Fibroblast of skin of back (primary cell): ENCODE measurements at regions not wholly inside any gene's neighbourhood (a gene's known extent, or its start where the extent isn't known, plus 50 kb on each side); places are given as distances from the start of the nearest gene placed in this dataset.
A peak's percentile ranks its signal among the peaks of the same experiment; 100 is the strongest.

Experiments
- DNase-seq: peaks from one replicate; pipeline ENCODE4 v3.0.0-alpha.2; 2013

DNA sequence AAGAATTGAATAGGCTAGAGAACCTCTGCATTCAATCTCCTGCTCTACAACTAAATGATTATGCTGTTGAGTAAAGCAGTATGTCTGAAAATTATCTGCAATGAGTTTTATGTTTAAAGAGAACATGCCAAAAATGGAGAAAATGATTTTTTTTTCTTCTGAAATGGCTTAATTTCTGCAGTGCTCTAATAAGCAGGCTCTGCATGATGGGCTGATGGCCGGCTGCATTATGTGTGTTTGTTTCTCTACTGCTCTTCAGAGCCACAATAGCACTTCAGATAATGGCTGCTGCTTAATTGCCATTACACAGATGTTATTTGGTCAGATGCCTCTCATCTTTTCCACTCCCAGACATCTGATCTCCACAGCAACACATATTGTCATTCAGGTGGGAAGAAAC, 286.4 kb upstream of the DMAC1 start:
- no peak for DNase-seq

DNA sequence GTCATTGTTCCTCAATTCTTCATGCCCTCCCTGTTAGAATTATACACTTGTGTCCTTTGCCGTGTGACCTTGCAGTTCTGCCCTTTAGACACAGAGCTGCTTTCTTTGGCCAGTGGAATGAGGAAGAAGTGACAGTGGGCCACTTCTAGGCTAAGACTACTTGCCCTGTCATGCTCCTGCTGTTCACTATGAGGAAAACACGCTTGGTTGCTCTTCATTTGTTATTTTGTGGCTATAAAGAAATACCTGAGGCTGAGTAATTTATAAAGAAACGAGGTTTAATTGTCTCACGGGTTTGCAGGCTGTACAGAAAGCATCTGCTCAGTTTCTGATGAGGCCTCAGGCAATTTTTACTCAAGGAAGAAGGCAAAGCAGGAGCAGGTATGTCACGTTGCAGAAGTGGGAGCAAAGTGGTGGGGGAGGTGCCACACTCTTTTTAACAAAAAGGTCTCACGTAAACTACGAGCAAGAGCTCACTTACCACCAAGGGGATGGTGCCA, 279.1 kb upstream of the DMAC1 start:
- DNase-seq = no peak

DNA sequence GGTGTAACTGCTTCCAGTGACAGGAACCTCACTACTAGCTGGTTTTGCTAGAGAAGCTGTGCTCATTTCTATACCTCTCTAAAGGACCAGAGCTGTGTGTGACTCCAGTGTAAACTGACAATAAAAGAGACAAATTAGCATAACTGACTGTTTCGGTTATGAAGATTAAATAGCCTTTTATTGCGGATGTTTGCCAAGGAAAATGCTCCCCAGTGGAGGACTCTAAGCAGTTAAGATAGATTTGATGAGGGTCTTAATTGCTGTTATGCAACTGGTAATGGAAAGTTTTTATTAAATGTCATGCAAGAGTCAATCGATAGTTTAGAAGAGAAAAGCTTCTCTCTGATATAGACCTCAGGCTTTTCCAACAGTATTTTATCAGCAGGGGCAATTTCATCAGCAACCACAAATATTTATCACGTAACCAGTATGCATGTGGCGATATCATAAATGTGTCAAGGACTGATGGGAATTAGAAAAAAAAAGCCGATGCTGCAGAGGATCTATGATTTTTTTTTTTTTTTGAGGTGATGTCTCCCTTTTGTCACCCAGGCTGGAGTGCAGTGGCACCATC, 275.2 kb upstream of the DMAC1 start:
- no peak for DNase-seq

DNA sequence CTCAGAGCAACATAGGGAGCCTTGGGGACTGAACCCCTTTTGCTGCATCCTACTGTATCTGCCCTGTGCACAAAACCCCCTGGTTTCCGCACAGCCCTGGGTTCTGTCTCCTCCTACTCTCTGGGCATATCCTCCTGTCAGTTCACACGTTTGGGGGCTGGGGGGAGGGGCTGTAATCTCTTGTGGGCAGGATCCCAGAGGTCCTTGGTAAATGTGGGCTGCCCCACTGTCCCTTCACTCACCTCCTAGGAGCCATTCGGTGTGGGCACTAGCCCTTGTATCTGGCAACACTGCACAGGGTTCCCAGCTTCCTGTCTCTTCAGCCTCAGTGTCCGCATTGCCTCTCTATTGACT, 271.8 kb upstream of the DMAC1 start:
- no peak for DNase-seq

DNA sequence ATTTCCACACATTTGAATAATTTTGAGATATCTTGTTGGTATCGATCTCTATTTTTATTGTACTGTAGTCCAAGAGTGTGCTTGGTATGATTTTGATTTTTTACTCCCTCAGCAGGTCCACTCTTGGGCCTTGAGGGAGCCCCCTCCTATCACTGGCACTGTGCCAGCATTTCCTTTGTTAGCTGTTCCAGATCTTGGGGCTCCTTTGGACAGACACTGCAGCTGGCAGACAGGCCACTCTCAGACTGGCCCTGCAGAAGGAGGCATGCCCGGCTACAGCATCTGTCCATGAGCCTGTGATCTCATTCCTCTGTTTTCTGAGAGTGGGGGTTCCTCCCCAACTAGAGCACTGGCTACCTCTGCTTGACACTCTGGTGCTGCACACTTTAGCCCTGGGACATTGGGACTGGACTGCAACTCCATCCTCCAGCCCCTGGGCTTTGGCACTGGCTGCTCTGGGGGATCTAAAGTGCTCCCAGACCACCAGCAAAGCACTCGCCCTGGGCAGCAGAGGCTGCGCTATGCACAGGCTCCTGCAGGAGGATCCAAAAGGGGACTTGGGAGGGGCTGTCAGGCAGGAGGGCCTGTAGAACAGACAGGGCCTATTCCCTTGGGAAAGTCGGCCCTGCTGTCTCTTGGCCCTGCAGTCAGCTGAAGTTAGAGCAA, 271.3 kb upstream of the DMAC1 start:
- no peak for DNase-seq

DNA sequence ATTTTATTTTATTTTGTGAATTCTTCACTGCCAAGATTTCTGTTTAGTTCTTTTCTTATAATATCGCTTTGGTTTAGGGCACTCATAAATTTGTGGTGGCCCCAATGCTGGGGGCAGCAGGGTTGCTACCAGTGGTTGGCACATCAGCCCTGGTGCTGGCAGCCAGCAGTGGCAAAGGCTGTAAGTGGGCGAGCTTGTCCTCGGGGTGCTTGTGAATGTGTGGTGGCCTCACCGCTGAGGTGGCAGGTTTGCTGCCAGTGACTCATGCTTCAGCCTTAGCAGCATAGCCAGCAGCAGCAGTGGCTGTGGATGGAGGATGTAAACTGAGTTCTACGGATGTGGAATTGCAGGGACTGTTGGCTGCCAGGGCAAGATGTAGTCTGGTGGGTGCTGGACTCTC, 262.9 kb upstream of the DMAC1 start:
- no peak for DNase-seq

DNA sequence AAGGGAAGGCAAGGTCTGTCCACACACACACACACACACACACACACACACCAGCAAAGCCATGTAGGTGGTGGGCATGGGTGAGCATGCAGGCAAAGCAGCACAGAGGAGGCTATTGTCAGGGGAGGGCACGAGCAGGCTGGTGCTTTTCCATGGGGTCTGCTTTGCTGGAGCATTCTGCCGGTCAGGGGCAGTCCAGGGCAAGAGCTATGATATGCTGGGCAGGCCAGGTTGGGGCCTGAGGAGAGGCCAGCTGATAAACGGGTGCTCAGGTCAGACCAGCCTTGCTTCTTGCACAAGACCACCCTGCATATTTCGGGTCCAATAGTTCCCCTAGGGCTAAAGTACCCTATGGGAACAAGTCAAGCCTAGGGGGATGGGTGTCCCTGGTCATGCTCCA, 253.9 kb upstream of the DMAC1 start:
- DNase-seq = no peak

DNA sequence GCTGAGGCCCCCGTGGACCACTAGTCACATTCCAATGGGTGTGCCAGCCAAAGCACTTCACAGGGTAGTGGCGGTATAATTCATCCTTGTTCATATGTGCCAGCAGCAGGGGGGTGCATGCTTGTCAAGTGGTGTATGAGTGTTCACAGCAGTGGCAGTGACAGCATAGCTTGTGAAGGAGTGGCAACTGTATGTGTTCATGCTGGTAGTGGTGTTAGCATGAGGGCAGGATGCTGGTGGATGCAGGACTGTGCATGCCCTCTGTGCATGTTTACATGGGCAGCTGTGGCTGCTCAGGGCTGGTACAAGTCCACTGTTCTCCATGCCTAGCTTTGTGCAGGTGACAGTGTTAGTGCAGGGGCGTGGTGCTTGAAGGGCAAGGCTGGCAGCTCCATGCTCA, 253.4 kb upstream of the DMAC1 start:
- no peak for DNase-seq

DNA sequence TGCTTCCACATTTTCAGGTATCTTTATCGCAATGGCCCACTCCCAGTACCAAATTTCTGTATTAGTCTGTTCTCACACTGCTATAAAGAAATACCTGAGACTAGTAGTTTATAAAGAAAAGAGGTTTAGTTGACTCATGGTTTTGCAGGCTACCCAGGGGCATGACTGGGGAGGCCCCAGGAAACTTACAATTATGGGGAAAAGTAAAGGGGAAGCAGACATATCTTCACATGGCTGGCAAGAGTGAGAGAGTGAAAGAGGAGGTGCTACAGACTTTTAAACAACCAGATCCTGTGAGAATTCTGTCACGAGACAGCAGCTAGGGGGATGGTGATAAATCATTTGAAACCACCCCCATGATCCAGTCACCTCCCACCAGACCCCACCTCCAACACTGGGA, 238.2 kb upstream of the DMAC1 start:
- DNase-seq = no peak

DNA sequence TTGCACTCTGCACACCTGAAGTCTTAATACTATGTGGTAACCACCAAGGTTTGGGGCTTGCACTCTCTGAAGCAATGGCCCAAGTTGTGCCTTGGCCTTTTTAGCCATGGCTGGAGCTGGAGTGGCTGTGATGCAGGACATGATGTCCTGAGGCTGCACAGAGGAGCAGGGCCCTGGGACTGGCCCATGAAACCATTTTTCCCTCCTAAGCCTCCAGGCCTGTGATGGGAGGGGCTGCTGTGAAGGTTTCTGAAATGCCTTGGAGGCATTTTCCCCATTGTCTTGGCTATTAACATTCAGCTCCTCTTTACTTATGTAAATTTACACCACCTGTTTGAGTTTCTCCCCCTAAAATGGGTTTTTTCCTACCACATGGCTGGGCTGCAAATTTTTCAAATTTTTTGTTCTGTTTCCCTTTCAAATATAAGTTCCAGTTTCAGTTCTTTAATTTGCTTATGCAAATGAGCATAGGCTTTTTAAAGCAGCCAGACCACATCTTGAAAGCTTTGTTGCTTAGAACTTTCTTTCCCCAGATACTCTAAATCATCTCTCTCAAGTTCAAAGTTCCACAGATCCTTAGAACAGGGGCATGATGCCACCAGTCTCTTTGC, 237.4 kb upstream of the DMAC1 start:
- no peak for DNase-seq

DNA sequence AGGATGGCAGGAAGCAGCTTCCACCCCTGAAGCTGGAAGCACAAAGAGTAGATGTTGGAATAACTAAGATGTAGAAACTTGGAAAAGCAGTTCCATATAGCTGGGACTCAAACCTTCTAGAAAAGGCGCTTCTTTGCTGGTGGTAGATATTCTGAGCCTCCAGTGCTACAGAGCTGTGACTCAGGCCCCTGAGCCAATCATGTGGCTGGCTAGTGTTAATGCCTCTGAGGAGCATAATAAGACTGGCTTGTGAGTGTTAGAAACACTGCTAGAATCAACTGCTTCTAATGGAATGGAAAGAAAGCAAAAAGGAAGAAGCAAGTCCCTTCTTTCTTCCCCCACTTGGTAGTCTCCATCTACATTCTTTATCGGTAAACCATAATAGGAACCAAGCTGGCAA, 234.2 kb upstream of the DMAC1 start:
- DNase-seq = no peak

DNA sequence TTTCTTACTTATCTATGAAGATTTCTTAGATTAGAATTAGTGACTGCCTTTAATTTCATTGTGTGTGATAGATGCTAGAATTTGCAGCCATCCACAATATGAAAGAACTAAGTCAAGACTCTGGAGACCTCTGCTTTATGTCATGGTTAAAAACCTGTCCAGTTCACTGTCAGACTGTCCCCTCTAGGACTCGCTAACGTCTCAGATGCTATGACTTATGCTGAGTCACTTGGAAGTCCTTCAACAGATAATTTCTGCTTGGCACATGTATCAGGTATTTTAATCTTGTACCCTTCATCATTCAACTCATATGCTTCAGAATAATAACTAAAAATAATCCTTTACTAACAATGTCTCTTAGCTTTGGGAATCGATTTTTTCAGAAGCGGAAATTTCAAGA, 230.5 kb upstream of the DMAC1 start:
- peak; percentile 0 for DNase-seq

DNA sequence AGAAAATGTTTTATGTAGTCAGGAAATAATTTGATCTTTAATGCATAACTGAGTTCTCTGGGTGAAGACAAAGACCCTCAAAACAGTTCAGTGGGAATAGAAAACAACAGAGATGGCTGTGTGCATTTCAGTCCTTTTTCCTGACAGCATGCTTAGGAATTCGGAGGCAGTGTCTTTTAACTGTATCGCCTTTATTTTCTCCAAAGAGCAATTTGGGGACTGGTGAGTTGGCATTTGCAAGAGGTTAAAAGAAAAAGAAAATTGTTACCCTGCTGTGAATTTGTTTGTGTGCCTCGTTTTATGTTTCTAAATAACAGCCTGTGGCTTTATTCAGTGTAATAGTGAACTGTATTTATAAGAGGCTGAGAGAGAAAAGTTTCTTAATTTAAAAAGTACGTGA, 227.8 kb upstream of the DMAC1 start:
- no peak for DNase-seq

DNA sequence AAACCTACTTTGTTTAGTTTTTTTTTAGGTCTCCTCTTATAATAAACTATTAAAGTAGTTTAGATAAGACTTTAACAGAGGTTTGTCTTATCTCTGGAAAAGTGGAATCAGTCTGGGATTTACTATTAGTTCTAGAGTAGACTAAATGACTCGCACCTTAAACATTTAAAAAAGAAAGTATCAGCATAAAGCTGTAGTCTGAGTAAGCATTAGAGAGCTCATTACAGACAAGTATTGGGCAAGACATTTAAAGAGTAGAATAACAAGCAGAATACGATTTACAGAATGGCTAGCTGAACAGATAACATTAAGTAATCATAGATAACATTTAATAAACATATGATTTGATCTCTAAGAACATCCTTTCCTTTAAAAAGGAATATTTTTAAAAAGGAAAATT, 226.0 kb upstream of the DMAC1 start:
- DNase-seq = peak; percentile 3

DNA sequence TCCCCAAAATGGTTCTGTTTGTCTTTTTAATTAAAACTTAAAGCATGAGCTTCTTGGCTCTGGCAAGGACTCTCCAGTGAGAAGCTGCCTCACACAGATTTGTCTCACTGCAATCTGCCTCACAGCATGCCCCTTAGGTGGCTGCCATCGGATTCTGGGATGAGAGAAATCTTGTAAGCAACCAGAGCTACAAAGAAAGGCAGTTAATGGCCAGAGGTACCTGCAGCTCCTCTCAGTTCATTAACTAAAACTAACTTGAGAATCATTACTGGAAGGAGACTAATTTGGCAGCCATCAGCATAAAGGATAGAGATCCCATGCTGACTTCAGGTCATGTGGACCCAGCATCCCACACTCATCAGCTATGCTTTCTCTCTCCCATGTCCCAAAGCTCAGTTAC, 220.6 kb upstream of the DMAC1 start:
- no peak for DNase-seq

DNA sequence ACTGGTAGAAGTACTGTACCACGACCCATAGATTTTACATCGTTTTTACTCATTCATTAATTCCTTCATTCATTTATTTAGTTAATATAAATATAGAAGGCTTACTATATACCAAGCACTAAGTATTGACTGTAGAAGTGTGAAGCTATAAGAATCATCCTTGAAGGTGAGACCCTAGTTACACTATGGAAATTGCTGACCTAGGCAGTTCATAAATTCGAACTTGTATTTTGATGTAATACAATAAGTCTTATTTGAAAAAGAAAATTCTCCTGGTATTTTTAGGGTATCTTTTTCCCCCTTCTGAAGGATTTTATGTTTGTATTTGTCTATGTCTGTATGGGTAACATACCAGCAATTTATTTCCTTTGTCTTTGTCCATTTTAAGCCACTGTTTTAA, 220.1 kb upstream of the DMAC1 start:
- no peak for DNase-seq

DNA sequence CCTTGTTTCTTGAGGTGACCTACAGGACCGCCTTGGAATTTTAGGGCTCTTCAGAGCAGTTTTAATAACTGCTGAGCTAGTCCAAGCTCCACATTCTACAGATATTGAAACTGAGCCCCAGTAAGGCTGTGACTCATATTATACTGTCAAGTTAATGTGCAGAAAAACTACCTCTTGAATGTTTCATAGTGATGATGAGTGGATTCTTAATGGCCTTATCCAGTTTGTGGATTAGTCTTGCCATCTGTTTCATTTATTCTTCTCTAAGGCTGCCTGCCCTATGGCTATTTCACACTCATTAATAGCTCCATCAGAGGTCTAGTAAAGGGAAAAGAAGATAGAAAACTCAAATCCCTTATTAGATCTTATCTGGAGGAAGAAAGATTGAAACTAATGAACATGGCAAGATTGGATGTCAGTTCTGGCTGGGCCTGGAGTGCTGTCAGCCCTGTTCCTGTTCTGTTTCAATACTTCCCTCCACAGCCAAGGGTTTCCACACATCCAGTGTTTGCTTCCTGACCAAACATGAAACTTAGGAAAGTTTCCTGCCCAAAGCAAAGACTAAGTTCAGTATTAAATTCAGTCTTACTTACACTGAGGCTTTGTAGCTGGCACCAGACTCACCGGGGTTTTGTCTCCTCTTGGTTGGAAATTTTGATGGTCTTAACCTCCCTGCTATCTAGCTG, 215.6 kb upstream of the DMAC1 start:
- no peak for DNase-seq

DNA sequence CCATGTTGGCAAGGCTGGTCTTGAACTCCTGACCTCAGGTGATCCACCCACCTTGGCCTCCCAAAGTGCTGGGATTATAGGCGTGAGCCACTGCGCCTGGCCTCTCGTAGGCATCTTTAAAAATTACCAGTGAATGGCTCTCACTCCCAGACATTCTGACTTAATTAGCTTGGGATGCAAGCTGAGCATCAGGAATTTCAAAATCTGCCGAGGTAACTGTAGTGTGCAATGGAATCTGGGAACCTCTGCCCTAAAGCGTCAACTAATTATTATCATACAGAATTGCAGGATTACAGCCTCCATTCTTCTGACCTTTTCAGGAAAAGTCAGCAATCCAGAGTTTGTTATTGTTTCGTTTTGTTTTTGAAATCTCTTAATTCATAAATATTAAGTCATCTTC, 213.4 kb upstream of the DMAC1 start:
- no peak for DNase-seq

DNA sequence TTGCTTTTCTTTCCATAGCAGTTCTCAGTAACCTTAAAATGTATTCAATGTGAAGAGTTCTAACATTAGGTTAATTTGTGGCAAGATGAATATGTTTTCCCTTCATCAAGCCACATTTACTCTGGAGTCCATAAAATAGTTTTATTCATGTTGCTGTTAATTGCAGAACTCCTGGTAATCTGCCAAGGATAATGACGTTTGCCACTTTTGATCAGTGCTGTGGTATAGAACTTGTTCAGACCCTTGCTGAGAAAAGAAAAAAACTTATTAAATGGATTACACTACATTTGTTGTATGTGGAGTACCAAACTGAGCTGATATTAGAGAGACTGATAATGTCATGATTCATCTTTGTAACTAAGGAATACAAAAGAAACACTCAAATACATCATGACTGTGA, 212.4 kb upstream of the DMAC1 start:
- no peak for DNase-seq

DNA sequence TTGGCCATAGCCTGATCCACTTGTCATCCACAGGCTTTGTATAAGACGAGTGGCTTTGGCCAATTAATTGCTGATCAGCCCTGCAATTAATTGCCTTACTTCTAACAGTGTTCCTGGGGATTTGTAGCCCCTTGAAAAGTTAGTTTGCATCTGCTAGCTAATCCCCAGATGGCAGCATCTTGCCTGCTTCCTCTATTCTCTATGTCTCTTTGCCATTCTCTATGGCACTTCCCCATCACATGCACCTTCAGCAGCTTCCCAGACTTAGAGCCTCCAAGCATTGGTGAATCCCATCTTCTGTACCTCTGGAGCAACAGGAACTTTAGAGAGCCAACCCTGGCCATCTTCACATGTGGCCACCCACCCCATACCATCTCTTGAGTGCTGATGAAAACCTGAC, 197.0 kb upstream of the DMAC1 start:
- DNase-seq = no peak

DNA sequence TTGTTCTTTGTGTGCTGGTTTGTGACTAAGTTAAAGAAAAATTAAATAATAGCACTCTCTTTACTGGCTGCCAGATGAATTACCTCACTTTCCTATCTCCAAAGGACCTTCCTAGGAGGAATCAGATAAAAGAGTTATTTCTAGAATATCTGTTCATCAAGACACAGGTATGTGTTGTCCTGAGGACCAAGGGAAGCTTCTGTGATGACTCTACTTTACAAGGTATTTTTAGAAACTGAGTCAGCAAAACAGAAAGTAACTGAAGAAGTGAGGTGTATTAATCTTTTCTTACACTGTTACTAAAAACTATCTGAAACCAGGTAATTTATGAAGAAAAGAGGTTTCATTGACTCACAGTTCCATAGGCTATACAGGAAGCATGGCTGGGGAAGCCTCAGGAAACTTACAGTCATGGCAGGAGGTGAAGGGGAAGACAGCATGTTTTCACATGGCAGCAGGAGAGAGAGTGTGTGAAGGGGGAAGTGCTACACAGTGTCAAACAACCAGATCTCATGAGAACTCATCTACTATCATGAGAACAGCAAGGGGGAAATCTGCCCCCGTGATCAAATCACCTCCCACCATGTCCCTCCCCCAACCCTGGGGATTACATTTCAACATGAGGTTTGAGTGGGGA, 189.2 kb upstream of the DMAC1 start:
- DNase-seq = no peak

DNA sequence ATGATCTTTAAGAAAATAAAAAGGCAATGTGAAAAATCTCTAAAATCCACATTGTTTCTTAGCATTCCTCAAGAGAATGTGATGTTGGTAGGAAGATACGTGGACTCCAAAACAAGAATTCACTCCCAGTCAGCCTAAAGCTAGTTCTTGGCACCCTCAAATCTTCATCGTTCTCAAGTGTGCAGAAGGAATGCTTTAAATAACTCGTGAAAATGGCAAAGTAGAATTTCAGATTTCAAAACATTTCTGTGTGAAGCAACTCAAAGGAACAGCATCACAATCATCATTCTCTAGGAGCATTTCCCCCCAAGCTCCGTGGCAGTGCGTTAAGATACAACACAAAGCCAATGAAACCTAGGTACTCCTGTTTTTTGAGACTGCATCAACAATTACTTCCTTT, 185.1 kb upstream of the DMAC1 start:
- no peak for DNase-seq

DNA sequence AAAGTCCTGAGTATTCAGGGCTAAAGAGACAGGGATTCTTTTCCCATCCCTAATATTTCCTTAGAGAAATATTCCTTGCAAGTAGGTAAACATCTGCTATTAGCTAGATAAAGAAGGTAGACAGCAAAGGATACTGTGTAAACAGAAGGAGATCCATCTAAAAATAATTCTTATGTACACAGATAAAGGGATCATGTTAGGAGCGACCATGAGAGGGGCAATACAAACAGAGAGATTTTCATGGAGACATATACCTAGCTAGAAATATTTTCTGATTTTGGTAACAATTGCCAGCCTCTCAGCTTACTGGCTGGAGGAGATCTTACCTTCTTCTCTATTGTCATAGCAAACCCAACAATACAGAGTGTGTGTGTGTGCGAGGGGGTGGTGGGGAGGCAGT, 184.6 kb upstream of the DMAC1 start:
- DNase-seq = no peak

DNA sequence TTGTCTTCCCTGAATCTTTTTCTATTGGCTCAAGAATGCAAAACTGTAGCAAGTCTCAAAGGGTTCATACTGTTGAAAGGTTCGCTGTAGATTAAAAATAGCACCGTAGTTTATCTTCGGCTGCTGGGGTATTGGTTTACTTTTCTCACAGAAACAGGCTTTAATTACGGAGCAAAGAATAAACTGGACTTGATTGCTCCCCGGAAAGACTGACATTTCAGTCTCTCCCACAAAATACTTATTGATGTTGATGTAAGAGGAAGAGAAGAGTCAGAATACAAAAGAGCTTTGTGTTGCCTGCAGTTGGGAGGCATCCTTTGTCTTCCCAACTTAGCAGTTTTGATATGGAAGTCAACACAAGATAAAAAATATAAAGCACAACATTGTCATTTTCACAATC, 183.9 kb upstream of the DMAC1 start:
- no peak for DNase-seq
